ENCODE measurements at regions not wholly inside any gene's neighbourhood (a gene's known extent, or its start where the extent isn't known, plus 50 kb on each side); places are given as distances from the start of the nearest gene placed in this dataset.
"Not testable (repeated sequence)": the region's sequence is repeated elsewhere in the genome, so short reads cannot be mapped to it uniquely, and the experiment has no call there.

DNA sequence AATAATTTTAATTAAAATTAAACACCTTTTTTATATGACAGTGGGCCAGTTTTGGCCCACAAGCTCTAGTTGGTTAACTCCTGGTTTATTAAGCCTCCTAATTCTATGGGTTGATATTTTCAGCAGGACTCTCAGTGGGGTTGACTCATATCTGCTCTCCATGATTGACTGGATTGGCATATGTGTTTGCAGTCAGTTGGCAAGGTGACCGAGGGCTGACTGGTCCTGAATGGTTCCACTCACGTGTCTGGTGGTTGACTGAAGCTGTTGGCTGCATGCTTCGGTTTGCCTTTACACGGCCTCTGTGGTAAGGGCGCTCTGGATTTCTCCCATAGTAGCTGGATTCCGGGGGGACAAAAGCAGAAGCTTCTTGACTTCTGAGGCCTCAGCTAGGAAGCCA is 65.3 kb upstream of the ZNF280D start:
- DNase-seq (ENCODE audit: extremely low spot score) = no peak
- TF ChIP-seq, protein P1, sequence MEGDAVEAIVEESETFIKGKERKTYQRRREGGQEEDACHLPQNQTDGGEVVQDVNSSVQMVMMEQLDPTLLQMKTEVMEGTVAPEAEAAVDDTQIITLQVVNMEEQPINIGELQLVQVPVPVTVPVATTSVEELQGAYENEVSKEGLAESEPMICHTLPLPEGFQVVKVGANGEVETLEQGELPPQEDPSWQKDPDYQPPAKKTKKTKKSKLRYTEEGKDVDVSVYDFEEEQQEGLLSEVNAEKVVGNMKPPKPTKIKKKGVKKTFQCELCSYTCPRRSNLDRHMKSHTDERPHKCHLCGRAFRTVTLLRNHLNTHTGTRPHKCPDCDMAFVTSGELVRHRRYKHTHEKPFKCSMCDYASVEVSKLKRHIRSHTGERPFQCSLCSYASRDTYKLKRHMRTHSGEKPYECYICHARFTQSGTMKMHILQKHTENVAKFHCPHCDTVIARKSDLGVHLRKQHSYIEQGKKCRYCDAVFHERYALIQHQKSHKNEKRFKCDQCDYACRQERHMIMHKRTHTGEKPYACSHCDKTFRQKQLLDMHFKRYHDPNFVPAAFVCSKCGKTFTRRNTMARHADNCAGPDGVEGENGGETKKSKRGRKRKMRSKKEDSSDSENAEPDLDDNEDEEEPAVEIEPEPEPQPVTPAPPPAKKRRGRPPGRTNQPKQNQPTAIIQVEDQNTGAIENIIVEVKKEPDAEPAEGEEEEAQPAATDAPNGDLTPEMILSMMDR (IDR thresholded peaks at IDR 0.05; ENCODE audit: control extremely low read depth, extremely low read depth, low read depth, missing control alignments) = no peak
- ChIA-PET CTCF (interaction anchor here (0.8 to 1.4 kb wide), 3 partner anchors 41 to 302 kb away, joined by 3 read pairs; no protein-coding TSS in a partner anchor), POLR2A (no interaction called here)

DNA sequence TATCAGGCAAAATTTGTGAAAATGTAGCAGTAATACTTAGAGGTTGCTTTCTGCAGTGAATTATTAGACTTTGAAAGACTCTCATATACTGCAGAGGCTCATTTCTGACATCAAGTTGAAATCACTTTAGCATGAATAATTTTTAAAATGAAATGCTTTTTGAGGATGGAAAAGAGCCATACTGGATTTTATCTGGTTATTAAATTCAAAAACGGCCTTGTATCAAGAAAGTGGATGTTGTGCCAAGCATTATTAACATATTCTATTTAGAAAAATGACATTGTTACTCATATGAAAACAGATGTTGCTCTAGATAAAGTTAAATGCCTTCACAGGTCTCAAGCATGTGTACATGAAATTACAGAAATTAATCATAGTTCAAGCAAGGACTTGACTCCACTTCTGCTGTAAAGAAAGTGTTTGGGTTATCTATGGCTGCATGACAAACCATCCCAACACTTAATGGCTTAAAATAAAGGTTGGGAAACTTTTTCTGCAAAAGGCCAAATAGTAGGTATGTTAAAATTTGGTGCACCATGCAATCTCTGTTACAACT is 64.5 kb upstream of the ZNF280D start:
- TF ChIP-seq, protein P1 (IDR thresholded peaks at IDR 0.05; ENCODE audit: control extremely low read depth, extremely low read depth, low read depth, missing control alignments) = no peak
- ChIA-PET POLR2A (no interaction called here), CTCF (interaction anchor here (1.1 to 1.4 kb wide), 3 partner anchors 17 to 301 kb away, joined by 3 read pairs; no protein-coding TSS in a partner anchor)
- no peak for DNase-seq (ENCODE audit: extremely low spot score)

GRCh38 chr15:56795502-56795901 is 62.2 kb upstream of the ZNF280D start:
- DNase-seq (ENCODE audit: extremely low spot score) = no peak
- ChIA-PET POLR2A (no interaction called here), CTCF (interaction anchor here (1.5 to 1.9 kb wide), 2 partner anchors 9 to 20 kb away, joined by 4 to 5 read pairs; no protein-coding TSS in a partner anchor)
- TF ChIP-seq, protein P1 (IDR thresholded peaks at IDR 0.05; ENCODE audit: control extremely low read depth, extremely low read depth, low read depth, missing control alignments) = no peak

- POLR2A ChIA-PET = no interaction called here
- DNase-seq (ENCODE audit: extremely low spot score) = no peak
- TF ChIP-seq, protein P1 (IDR thresholded peaks at IDR 0.05; ENCODE audit: control extremely low read depth, extremely low read depth, low read depth, missing control alignments) = no peak
- CTCF ChIA-PET = interaction anchor here (1.5 to 1.9 kb wide), 2 partner anchors 10 to 21 kb away, joined by 4 to 5 read pairs; no protein-coding TSS in a partner anchor
These were observed 61.4 kb upstream of the ZNF280D start for GRCh38 chr15:56794553-56795329.

DNA sequence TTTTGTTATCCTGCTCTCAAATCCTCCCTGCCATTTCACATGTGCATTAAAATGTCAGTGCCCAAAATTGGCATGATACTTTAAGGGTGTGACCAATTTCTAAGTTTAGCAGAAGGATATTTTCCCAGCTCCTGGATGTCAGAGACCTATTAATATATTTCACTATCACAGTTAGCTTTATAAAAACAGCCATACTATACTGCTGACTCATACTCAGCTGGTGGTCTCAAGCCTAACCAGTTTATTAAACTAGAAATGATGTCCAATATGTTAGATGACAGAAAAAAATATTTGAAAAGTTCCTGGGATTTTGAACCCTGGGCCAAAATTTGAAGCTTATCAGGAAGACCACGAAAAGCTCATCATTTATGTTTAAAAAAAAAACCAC is 60.9 kb upstream of the ZNF280D start:
- POLR2A ChIA-PET = no interaction called here
- CTCF ChIA-PET = interaction anchor here (1.5 to 1.9 kb wide), 3 partner anchors 10 to 22 kb away, joined by 3 to 5 read pairs (median 4); no protein-coding TSS in a partner anchor

DNA sequence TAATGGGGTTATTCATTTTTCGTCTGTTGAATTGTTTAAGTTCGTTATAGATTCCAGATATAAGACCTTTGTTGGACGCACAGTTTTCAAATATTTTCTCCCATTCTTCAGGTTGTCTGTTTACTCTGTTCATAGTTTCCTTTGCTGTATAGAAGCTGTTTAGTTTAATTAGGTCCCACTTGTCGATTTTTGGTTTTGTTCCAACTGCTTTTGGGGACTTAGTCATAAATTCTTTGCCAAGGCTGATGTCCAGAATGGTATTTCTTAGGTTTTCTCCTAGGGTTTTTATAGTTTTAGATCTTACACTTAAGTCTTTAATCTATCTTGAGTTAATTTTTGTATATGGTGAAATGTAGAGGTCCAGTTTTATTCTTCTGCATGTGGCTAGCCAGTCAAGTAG is 58.9 kb upstream of the ZNF280D start:
- POLR2A ChIA-PET = no interaction called here
- CTCF ChIA-PET = no interaction called here
- TF ChIP-seq, protein P1 (IDR thresholded peaks at IDR 0.05; ENCODE audit: control extremely low read depth, extremely low read depth, low read depth, missing control alignments) = no peak
- DNase-seq (ENCODE audit: extremely low spot score) = no peak

More for the DNA sequence above, 60.9 kb upstream of the ZNF280D start:
- TF ChIP-seq, protein P1 (IDR thresholded peaks at IDR 0.05; ENCODE audit: control extremely low read depth, extremely low read depth, low read depth, missing control alignments) = no peak
- no peak for DNase-seq (ENCODE audit: extremely low spot score)

DNA sequence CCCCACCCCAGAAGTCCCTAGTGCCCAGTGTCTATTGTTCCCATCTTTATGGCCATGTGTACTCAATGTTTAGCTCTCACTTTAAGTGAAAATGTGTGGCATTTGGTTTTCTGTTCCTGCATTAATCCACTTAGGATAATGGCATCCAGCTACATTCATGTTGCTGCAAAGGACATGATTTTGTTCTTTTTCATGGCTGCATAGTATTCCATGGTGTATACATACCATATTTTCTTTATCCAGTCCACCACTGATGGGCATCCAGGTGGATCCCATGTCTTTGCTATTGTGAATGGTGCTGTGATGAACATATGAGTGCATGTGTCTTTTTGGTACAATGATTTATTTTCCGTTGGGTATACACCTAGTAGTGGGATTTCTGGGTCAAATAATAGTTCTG is 58.2 kb upstream of the ZNF280D start:
- CTCF ChIA-PET; DNase-seq (ENCODE audit: extremely low spot score); POLR2A ChIA-PET: not testable (repeated sequence)
